ENCODE measurements at regions not wholly inside any gene's neighbourhood (a gene's known extent, or its start where the extent isn't known, plus 50 kb on each side); places are given as distances from the start of the nearest gene placed in this dataset.

- Histone ChIP-seq H3K36me3 (ENCODE audit: control insufficient read depth, low read depth, low read length) (no peaks in the 10 kb centered on the region), H3K9me3 (ENCODE audit: control insufficient read depth, low read depth, low read length) (no peaks in the 10 kb centered on the region), H3K27ac (ENCODE audit: low read length) (no peak overlapping the region), H3K4me3 (ENCODE audit: low read length) (no peak overlapping the region), H3K9ac (ENCODE audit: low read length) (no peak overlapping the region), H3K4me1 (ENCODE audit: control insufficient read depth, low read depth, low read length) (no peaks in the 10 kb centered on the region), H3K27me3 (ENCODE audit: control insufficient read depth, insufficient read depth, low read length) (no peaks in the 10 kb centered on the region)
Observed at GRCh38 chr15:97868981-97869380, 91.5 kb upstream of the ARRDC4 start.

GRCh38 chr15:97870771-97871170 is 89.7 kb upstream of the ARRDC4 start:
- Histone ChIP-seq H3K9ac (ENCODE audit: low read length) (no peak overlapping the region), H3K27me3 (ENCODE audit: control insufficient read depth, insufficient read depth, low read length) (no peaks in the 10 kb centered on the region), H3K4me3 (ENCODE audit: low read length) (no peak overlapping the region), H3K27ac (ENCODE audit: low read length) (no peak overlapping the region), H3K9me3 (ENCODE audit: control insufficient read depth, low read depth, low read length) (no peaks in the 10 kb centered on the region), H3K4me1 (ENCODE audit: control insufficient read depth, low read depth, low read length) (no peaks in the 10 kb centered on the region), H3K36me3 (ENCODE audit: control insufficient read depth, low read depth, low read length) (no peaks in the 10 kb centered on the region)

DNA sequence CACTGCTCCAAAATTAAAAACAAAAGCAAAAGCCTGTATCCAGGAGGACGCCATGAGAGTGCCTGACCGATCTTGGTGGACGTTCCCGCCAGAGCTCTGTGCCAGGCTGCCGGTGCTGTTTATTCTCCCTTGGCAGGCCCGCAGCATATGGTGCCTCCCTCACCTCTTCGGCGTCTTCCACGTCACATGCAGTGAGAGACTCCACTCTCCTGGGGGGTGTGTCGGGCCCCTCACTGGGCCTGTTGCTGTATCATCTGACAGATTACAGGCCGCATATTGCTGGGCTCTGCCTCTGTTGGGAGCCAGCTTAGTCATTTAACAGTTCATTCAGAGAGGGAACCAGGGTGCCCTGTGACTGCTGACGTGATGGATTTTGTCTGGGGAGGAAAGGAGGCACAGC is 86.4 kb upstream of the ARRDC4 start:
- Histone ChIP-seq H3K27ac (ENCODE audit: low read length) (no peak overlapping the region), H3K9ac (ENCODE audit: low read length) (no peak overlapping the region)

GRCh38 chr15:97875025-97875512 is 85.4 kb upstream of the ARRDC4 start:
- Histone ChIP-seq H3K9ac (ENCODE audit: low read length) (no peak overlapping the region), H3K9me3 (ENCODE audit: control insufficient read depth, low read depth, low read length) (no peaks in the 10 kb centered on the region), H3K4me1 (ENCODE audit: control insufficient read depth, low read depth, low read length) (no peaks in the 10 kb centered on the region), H3K36me3 (ENCODE audit: control insufficient read depth, low read depth, low read length) (no peaks in the 10 kb centered on the region), H3K27ac (ENCODE audit: low read length) (no peak overlapping the region), H3K4me3 (ENCODE audit: low read length) (no peak overlapping the region), H3K27me3 (ENCODE audit: control insufficient read depth, insufficient read depth, low read length) (no peaks in the 10 kb centered on the region)

More for the DNA sequence above, 86.4 kb upstream of the ARRDC4 start:
- H3K36me3 ChIP-seq (ENCODE audit: control insufficient read depth, low read depth, low read length), result no peaks in the 10 kb centered on the region
- no peak overlapping the region for H3K4me3 ChIP-seq (ENCODE audit: low read length)
- no peaks in the 10 kb centered on the region for H3K4me1 ChIP-seq (ENCODE audit: control insufficient read depth, low read depth, low read length)
- H3K27me3 ChIP-seq (ENCODE audit: control insufficient read depth, insufficient read depth, low read length), result no peaks in the 10 kb centered on the region
- no peaks in the 10 kb centered on the region for H3K9me3 ChIP-seq (ENCODE audit: control insufficient read depth, low read depth, low read length)

GRCh38 chr15:97875513-97876280 is 84.8 kb upstream of the ARRDC4 start:
- no peaks in the 10 kb centered on the region for H3K4me1 ChIP-seq (ENCODE audit: control insufficient read depth, low read depth, low read length)
- H3K4me3 ChIP-seq (ENCODE audit: low read length), result no peak overlapping the region
- no peaks in the 10 kb centered on the region for H3K36me3 ChIP-seq (ENCODE audit: control insufficient read depth, low read depth, low read length)
- H3K9ac ChIP-seq (ENCODE audit: low read length), result no peak overlapping the region
- no peaks in the 10 kb centered on the region for H3K27me3 ChIP-seq (ENCODE audit: control insufficient read depth, insufficient read depth, low read length)
- H3K27ac ChIP-seq (ENCODE audit: low read length), result no peak overlapping the region
- H3K9me3 ChIP-seq (ENCODE audit: control insufficient read depth, low read depth, low read length), result no peaks in the 10 kb centered on the region

DNA sequence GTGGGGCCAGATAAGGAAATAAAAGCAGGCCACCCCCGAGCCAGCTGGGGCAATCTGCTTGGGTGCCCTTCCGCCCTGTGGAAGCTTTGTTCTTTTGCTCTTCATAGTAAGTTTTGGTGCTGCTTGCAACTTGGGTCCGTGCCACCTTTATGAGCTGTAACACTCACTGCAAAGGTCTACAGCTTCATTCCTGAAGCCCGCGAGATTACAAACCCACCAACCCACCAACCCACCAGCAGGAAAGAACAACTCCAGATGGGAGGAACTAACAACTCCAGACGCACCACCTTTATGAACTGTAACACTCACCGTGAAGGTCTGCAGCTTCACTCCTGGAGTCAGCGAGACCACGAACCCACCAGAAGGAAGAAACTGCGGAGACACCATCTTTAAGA is 84.2 kb upstream of the ARRDC4 start:
- H3K36me3 ChIP-seq (ENCODE audit: control insufficient read depth, low read depth, low read length), result no peaks in the 10 kb centered on the region
- H3K27ac ChIP-seq (ENCODE audit: low read length), result no peak overlapping the region
- H3K9me3 ChIP-seq (ENCODE audit: control insufficient read depth, low read depth, low read length), result no peaks in the 10 kb centered on the region
- no peak overlapping the region for H3K9ac ChIP-seq (ENCODE audit: low read length)
- no peak overlapping the region for H3K4me3 ChIP-seq (ENCODE audit: low read length)
- H3K27me3 ChIP-seq (ENCODE audit: control insufficient read depth, insufficient read depth, low read length), result no peaks in the 10 kb centered on the region
- H3K4me1 ChIP-seq (ENCODE audit: control insufficient read depth, low read depth, low read length), result no peaks in the 10 kb centered on the region

- Histone ChIP-seq H3K4me3 (ENCODE audit: low read length) (no peak overlapping the region), H3K9me3 (ENCODE audit: control insufficient read depth, low read depth, low read length) (no peaks in the 10 kb centered on the region), H3K36me3 (ENCODE audit: control insufficient read depth, low read depth, low read length) (no peaks in the 10 kb centered on the region), H3K4me1 (ENCODE audit: control insufficient read depth, low read depth, low read length) (no peaks in the 10 kb centered on the region), H3K9ac (ENCODE audit: low read length) (no peak overlapping the region), H3K27ac (ENCODE audit: low read length) (no peak overlapping the region), H3K27me3 (ENCODE audit: control insufficient read depth, insufficient read depth, low read length) (no peaks in the 10 kb centered on the region)
Observed at GRCh38 chr15:97881346-97881965, 79.0 kb upstream of the ARRDC4 start.

DNA sequence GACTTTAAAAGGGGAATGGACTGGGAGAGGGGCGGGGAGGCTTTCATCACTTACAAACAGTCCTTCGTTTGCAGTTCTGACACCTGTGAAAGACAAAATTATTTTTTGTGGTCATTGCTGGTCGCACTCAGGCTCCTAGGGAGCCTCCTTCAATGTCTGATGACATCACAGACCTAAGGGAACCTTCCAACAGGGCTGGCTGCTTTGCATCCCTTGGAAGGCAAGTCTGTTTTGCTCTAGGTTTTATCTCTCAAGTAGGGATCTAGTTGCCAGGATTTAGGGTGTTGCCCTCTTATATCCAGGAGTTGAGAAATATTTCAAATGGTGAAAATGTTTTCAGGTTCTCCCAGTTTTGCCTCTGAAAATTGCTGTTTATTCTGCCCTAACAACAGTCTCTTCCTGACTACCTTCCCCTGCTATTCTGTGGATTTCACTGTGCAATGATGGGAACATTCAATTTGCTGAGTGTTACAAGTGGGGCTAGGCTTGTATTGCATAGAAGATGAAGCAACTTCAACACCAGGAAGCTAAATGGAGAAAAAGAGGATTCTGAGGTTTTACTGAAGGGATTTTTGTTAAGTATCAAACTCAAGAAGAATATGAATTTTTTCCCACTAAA is 75.9 kb upstream of the ARRDC4 start:
- Histone ChIP-seq H3K4me3 (ENCODE audit: low read length) (no peak overlapping the region), H3K9ac (ENCODE audit: low read length) (no peak overlapping the region), H3K4me1 (ENCODE audit: control insufficient read depth, low read depth, low read length) (no peaks in the 10 kb centered on the region), H3K27ac (ENCODE audit: low read length) (no peak overlapping the region), H3K9me3 (ENCODE audit: control insufficient read depth, low read depth, low read length) (no peaks in the 10 kb centered on the region), H3K36me3 (ENCODE audit: control insufficient read depth, low read depth, low read length) (no peaks in the 10 kb centered on the region), H3K27me3 (ENCODE audit: control insufficient read depth, insufficient read depth, low read length) (no peaks in the 10 kb centered on the region)

- H3K27me3 ChIP-seq (ENCODE audit: control insufficient read depth, insufficient read depth, low read length), result no peaks in the 10 kb centered on the region
- H3K36me3 ChIP-seq (ENCODE audit: control insufficient read depth, low read depth, low read length), result no peaks in the 10 kb centered on the region
- H3K4me1 ChIP-seq (ENCODE audit: control insufficient read depth, low read depth, low read length), result no peaks in the 10 kb centered on the region
- H3K9ac ChIP-seq (ENCODE audit: low read length), result no peak overlapping the region
- H3K27ac ChIP-seq (ENCODE audit: low read length), result no peak overlapping the region
- no peak overlapping the region for H3K4me3 ChIP-seq (ENCODE audit: low read length)
- no peaks in the 10 kb centered on the region for H3K9me3 ChIP-seq (ENCODE audit: control insufficient read depth, low read depth, low read length)
Observed at GRCh38 chr15:97890307-97890706, 70.2 kb upstream of the ARRDC4 start.

GRCh38 chr15:97892167-97892938 is 68.2 kb upstream of the ARRDC4 start:
- Histone ChIP-seq H3K9ac (ENCODE audit: low read length) (no peak overlapping the region), H3K27me3 (ENCODE audit: control insufficient read depth, insufficient read depth, low read length) (no peaks in the 10 kb centered on the region)

DNA sequence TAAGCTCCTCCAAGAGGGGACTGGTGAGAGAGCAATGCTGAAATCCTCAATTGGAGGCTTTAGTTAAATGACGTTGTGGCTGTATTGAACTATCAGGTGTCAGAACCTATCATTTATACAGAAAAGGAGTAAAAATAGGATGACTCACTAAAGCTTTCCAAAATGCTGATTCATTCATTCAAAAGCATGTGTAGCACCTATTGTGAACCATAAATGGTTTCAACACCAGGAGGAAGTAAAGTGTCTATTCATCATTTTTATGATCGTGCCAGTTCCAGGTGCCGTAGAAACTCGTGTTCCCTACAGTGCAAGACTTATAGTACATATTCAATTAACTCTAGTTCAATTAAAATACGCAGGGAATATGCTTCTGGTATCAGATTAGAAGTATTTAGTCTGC is 66.5 kb upstream of the ARRDC4 start:
- no peaks in the 10 kb centered on the region for H3K9me3 ChIP-seq (ENCODE audit: control insufficient read depth, low read depth, low read length)
- no peaks in the 10 kb centered on the region for H3K27me3 ChIP-seq (ENCODE audit: control insufficient read depth, insufficient read depth, low read length)
- H3K36me3 ChIP-seq (ENCODE audit: control insufficient read depth, low read depth, low read length), result no peaks in the 10 kb centered on the region
- H3K4me1 ChIP-seq (ENCODE audit: control insufficient read depth, low read depth, low read length), result no peaks in the 10 kb centered on the region
- no peak overlapping the region for H3K9ac ChIP-seq (ENCODE audit: low read length)
- H3K27ac ChIP-seq (ENCODE audit: low read length), result no peak overlapping the region
- no peak overlapping the region for H3K4me3 ChIP-seq (ENCODE audit: low read length)

More at GRCh38 chr15:97892167-97892938, 68.2 kb upstream of the ARRDC4 start:
- Histone ChIP-seq H3K27ac (ENCODE audit: low read length) (no peak overlapping the region), H3K36me3 (ENCODE audit: control insufficient read depth, low read depth, low read length) (no peaks in the 10 kb centered on the region), H3K4me1 (ENCODE audit: control insufficient read depth, low read depth, low read length) (no peaks in the 10 kb centered on the region), H3K9me3 (ENCODE audit: control insufficient read depth, low read depth, low read length) (no peaks in the 10 kb centered on the region), H3K4me3 (ENCODE audit: low read length) (no peak overlapping the region)

Measured in iPS-18a (cell line).